Fibroblast of pulmonary artery (primary cell): ENCODE measurements at regions not wholly inside any gene's neighbourhood (a gene's known extent, or its start where the extent isn't known, plus 50 kb on each side); places are given as distances from the start of the nearest gene placed in this dataset.
A peak's percentile ranks its signal among the peaks of the same experiment; 100 is the strongest.

Experiments
- DNase-seq: peaks from one replicate; pipeline ENCODE4 v3.0.0-alpha.2; 2010; ENCODE audit warnings: low read depth
- H3K4me3 ChIP-seq: replicated peaks from 2 replicates; pipeline ENCODE4 v1.5.1; 2011; ENCODE audit warnings: low read depth, mild to moderate bottlenecking, control low read depth, low read length, moderate library complexity
- TF ChIP-seq, protein P1 (sequence below): IDR thresholded peaks from 2 replicates; pipeline ENCODE4 v1.5.1; 2011; ENCODE audit warnings: mild to moderate bottlenecking, control low read depth, low read length, inconsistent platforms; ENCODE audit errors: missing control alignments

DNA sequence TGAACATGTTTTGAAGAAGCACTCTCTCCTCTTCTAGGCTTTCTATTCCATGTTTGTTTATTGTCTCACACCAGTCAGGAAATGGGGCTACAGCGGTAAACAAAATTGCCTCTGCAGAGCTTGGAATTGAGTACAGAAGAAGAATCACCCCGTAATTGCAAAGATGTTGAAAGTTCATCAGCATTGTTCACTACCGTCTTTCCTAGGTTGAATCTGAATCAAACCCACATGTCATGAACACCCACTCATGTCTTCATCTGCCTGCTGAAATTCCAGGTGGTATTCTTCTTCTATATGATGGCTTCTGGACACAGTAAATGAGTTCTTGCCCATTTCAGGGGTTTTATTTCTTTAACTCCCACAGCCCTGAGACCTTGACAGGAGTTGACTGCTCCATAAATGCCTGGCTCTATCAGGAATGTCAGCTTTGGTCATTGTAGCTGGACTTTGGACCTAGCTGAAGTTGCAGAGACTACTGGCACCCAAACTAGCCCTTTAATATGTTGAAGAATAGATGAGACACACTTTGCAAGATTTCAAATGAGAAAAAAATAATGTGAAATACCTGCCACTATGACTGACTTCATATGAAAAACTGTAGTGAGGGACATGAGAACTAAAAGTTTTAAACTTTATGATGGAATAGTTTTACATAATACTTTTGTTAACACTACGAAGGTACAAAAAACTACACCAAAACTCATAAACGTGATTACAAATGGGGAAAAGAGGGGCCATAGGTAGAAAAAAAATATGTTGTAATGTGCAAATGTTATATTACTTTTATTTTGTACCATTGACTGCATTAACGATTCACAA, 1235.3 kb upstream of the ZEB2 start:
- DNase-seq, result no peak
- TF ChIP-seq, protein P1, sequence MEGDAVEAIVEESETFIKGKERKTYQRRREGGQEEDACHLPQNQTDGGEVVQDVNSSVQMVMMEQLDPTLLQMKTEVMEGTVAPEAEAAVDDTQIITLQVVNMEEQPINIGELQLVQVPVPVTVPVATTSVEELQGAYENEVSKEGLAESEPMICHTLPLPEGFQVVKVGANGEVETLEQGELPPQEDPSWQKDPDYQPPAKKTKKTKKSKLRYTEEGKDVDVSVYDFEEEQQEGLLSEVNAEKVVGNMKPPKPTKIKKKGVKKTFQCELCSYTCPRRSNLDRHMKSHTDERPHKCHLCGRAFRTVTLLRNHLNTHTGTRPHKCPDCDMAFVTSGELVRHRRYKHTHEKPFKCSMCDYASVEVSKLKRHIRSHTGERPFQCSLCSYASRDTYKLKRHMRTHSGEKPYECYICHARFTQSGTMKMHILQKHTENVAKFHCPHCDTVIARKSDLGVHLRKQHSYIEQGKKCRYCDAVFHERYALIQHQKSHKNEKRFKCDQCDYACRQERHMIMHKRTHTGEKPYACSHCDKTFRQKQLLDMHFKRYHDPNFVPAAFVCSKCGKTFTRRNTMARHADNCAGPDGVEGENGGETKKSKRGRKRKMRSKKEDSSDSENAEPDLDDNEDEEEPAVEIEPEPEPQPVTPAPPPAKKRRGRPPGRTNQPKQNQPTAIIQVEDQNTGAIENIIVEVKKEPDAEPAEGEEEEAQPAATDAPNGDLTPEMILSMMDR, result no peak
- no peak overlapping the region for H3K4me3 ChIP-seq

DNA sequence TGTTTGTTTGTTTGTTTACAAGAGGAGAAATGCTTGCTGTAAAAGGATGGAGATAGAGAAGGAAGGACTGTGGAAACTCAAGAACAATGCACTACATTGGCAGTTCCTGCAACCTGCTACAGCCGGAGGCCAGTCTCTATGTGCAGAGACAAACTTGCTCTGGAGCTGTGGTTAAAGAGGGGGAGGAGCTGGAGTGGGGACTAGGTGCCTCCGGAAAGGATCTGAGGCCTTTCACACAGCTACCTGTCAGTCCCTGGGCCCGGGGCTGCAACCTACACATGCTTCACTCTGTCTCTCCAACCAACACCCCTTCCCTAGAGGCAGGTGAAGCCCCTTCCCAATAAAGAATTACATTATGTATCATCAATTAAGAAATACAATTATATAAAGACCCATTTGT, 1234.0 kb upstream of the ZEB2 start:
- TF ChIP-seq, protein P1, result no peak
- no peak for DNase-seq
- H3K4me3 ChIP-seq, result no peak overlapping the region

DNA sequence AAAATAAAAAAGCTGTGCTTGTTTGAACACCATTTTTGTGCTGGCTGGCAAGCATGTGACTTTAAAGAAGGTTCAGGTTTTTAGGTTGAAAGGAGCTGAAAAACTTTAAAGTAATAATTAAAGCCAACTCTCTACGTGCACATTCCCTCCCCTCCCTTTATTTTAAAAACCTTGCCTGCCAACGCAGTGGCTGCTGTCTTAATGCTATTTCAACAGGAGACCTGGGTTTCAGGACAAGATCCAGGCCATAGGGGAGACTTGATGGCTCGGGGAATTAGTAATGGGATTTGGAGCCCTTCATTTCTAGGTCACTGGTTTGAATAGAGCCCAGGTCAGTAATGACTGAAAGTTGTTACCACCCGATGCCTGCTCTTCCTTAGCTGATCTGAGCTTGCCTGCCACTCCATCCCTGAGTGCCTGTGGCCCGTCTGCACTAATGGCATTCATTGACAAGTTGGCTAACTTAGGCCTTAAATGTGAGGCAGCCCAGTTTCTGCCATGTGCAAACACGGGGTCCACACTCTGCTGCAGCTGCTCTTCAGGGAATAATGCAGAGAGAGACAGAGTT, 1233.2 kb upstream of the ZEB2 start:
- H3K4me3 ChIP-seq, result no peak overlapping the region
- no peak for DNase-seq
- TF ChIP-seq, protein P1, result no peak

DNA sequence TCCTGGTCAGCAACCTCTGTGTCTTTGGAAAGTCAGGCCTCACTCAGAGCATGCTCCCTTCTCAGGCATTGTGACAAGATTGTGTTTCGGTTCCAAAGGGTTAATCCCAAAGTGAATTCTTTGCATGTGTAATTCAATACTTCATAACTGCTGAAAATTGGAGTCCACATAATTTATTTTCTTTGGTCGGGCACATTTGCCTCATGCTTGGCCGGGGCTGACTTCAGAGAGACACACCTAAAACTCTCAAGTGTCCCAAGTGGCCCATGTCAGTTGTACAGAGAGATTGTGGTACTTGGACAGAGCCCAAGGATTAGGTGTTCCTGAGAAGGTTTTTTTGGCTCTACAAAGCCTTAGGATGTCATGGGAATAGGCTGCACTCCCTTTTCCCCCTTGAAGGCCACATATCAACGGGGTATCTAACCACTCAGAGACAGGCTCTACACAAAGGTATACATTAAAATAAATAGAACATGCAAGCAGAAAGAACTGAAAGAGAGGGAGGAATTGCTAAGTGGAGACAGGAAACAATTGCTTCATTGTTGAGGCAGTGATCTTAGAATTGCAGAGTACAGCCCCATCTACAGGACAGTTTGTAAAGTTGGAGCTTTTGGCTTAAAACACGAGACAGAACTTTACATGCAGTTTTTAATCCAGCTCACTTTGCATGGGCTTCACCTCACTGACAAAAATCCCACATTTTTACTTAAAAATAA, 1232.3 kb upstream of the ZEB2 start:
- peak; percentile 94 for DNase-seq
- TF ChIP-seq, protein P1, result peak; percentile 75
- no peak overlapping the region for H3K4me3 ChIP-seq

DNA sequence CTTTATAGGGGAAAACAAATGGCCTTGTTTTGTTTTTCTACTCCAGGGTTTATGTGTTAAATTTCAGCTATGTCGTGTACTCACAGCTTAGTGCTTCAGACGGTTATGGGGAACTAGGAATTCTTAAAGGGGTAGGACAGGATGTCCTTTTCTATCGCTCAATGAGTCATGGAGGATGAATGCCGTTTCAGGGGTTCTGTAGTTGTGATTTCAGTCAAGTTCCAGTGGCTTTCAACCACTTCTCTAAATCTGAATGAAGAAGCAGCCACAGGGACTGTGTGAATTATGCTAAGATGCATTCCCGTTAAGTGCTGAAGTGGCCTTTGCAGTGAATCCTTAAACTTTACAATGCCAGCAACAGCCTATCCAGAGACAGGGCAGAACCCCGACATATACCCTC, 1231.7 kb upstream of the ZEB2 start:
- no peak overlapping the region for H3K4me3 ChIP-seq
- TF ChIP-seq, protein P1, result no peak
- peak; percentile 69 for DNase-seq

DNA sequence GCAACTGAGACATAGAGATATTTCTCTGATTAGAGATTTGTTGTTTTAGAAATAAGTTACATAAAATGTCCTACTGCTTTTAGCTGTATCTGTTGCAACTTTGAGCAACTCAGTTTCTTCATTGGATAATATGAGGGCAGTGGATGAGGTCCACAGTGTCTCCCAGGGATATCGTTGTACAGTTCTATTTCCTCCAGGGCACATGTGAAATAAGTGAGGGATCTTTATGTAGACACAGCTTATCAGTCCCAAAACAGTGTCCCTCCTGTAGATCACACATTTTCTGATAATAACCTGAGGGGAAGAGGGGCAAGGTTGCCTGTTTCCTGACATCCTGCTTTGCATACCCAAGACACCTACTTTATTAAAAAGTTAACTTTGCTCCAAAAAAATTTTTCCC, 1231.2 kb upstream of the ZEB2 start:
- TF ChIP-seq, protein P1, result no peak
- peak; percentile 10 for DNase-seq
- no peak overlapping the region for H3K4me3 ChIP-seq
